A549 (cell line): ENCODE measurements at regions not wholly inside any gene's neighbourhood (a gene's known extent, or its start where the extent isn't known, plus 50 kb on each side); places are given as distances from the start of the nearest gene placed in this dataset.

Experiments
- ATAC-seq, 2 experiments: fragments of 200-7000 bp in 1 of 2; fragments of >200 bp in 1 of 2; cut with Nextera tagmentation in 1 of 2; cut with Tn5 transposase in 1 of 2; 3 replicates each; pipeline versions ENCODE4 v1.8.0 to v1.9.1; 2018 to 2020; ENCODE audit warnings: mild to moderate bottlenecking in 1 of 2, moderate library complexity in 1 of 2
- CTCF ChIA-PET: fragments of 300-600 bp; sonication (Branson Sonifier 250); formaldehyde crosslinking; extraction: SDS; loops from one replicate; lab custom pipeline; 2021; ENCODE audit warnings: antibody characterized with exemption, inconsistent platforms; lab: Yijun Ruan, JAX
- POLR2A ChIA-PET: fragments of 350-600 bp; formaldehyde crosslinking; extraction: SDS; loops from one replicate; lab custom pipeline; 2021; ENCODE audit warnings: antibody characterized with exemption, inconsistent platforms; lab: Yijun Ruan, JAX
- DNase-seq, 2 experiments: peaks; one replicate each; pipeline versions ENCODE4 v3.0.0 to v3.0.0-alpha.2; 2011 to 2016; ENCODE audit warnings: low read depth in 1 of 2, low spot score in 1 of 2
- FAIRE-seq: peaks from 2 replicates; lab custom pipeline; 2011; peaks lifted over from hg19 to GRCh38; lab: Jason Lieb, UNC
- H3K27ac ChIP-seq, 2 experiments: fragments of >200 bp; sonication (Bioruptor Twin); formaldehyde crosslinking; 3 replicates each; pipeline ENCODE4 v1.5.1; 2016 to 2017
- H3K4me1 ChIP-seq: fragments of >200 bp; sonication (Bioruptor Twin); formaldehyde crosslinking; 3 replicates; pipeline ENCODE4 v1.6.1; 2016
- H3K4me2 ChIP-seq: fragments of >200 bp; sonication (Bioruptor Twin); formaldehyde crosslinking; 3 replicates; pipeline ENCODE4 v1.6.1; 2016
- H3K4me3 ChIP-seq: fragments of >200 bp; sonication (Bioruptor Twin); formaldehyde crosslinking; 3 replicates; pipeline ENCODE4 v1.5.1; 2016
- H3K9me3 ChIP-seq: fragments of >200 bp; sonication (Bioruptor Twin); formaldehyde crosslinking; 3 replicates; pipeline ENCODE4 v1.6.1; 2016
- BHLHE40 ChIP-seq: IDR thresholded peaks from 2 replicates; pipeline ENCODE4 v1.6.1; 2012; ENCODE audit warnings: low read depth, low read length, inconsistent platforms
- CBX2 ChIP-seq: fragments of 200-600 bp; sonication (generic); IDR thresholded peaks from 2 replicates; pipeline ENCODE4 v1.6.1; 2016; ENCODE audit warnings: low read depth, mild to moderate bottlenecking, borderline replicate concordance
- CBX8 ChIP-seq: fragments of 200-600 bp; sonication (generic); IDR thresholded peaks from 2 replicates; pipeline ENCODE4 v1.6.1; 2016
- EHF ChIP-seq: fragments of 250-450 bp; sonication (Bioruptor Pico); IDR thresholded peaks from 2 replicates; pipeline ENCODE4 v1.5.0; 2020; ENCODE audit warnings: mild to moderate bottlenecking
- EHMT2 ChIP-seq: fragments of 200-600 bp; sonication (generic); IDR thresholded peaks from 2 replicates; pipeline ENCODE4 v1.6.1; 2016; ENCODE audit warnings: antibody characterized with exemption, low read depth, mild to moderate bottlenecking, moderate library complexity
- ESRRA ChIP-seq: fragments of 150-350 bp; IDR thresholded peaks from 2 replicates; pipeline ENCODE4 v1.6.1; 2014; ENCODE audit warnings: mild to moderate bottlenecking, low read length, borderline replicate concordance
- FOSB ChIP-seq: fragments of 250-450 bp; sonication (Bioruptor Pico); IDR thresholded peaks from 2 replicates; pipeline ENCODE4 v1.5.0; 2020; ENCODE audit warnings: mild to moderate bottlenecking, moderate library complexity
- GATA3 ChIP-seq: IDR thresholded peaks from 2 replicates; pipeline ENCODE4 v1.6.1; 2012; ENCODE audit warnings: borderline replicate concordance
- HOXB13 ChIP-seq: fragments of 250-450 bp; sonication (Bioruptor Pico); IDR thresholded peaks from 2 replicates; pipeline ENCODE4 v1.5.0; 2020; ENCODE audit warnings: low read depth, mild to moderate bottlenecking, moderate library complexity
- HOXB5 ChIP-seq: fragments of 250-450 bp; sonication (Bioruptor Pico); IDR thresholded peaks from 2 replicates; pipeline ENCODE4 v1.5.0; 2020; ENCODE audit warnings: mild to moderate bottlenecking, moderate library complexity
- JUN ChIP-seq, 2 experiments: fragments of >200 bp; sonication (Bioruptor Twin); formaldehyde crosslinking; IDR thresholded peaks; 2 replicates in 1 of 2; 3 replicates in 1 of 2; pipeline ENCODE4 v1.6.1; 2016 to 2017
- JUNB ChIP-seq: fragments of >200 bp; sonication (Bioruptor Twin); formaldehyde crosslinking; IDR thresholded peaks from 2 replicates; pipeline ENCODE4 v1.6.1; 2016
- KDM1A ChIP-seq: fragments of 200-600 bp; sonication (generic); IDR thresholded peaks from 2 replicates; pipeline ENCODE4 v1.6.1; 2016; ENCODE audit warnings: low read depth, mild to moderate bottlenecking
- KDM5A ChIP-seq: fragments of 200-600 bp; sonication (generic); IDR thresholded peaks from 2 replicates; pipeline ENCODE4 v1.6.1; 2016; ENCODE audit warnings: antibody characterized with exemption, mild to moderate bottlenecking
- MAFK ChIP-seq: fragments of 450-650 bp; IDR thresholded peaks from 2 replicates; pipeline ENCODE4 v1.6.1; 2014; ENCODE audit not compliant: partially characterized antibody
- MAZ ChIP-seq: fragments of 150-350 bp; IDR thresholded peaks from 2 replicates; pipeline ENCODE4 v1.6.1; 2014; ENCODE audit warnings: antibody characterized with exemption, low read depth, low read length, borderline replicate concordance
- NPAS2 ChIP-seq: fragments of 250-450 bp; sonication (Bioruptor Pico); IDR thresholded peaks from 2 replicates; pipeline ENCODE4 v1.8.0; 2022; ENCODE audit warnings: mild to moderate bottlenecking, moderate library complexity, borderline replicate concordance
- POLR2AphosphoS2 ChIP-seq: conservative IDR thresholded peaks from 2 replicates; pipeline ENCODE4 v1.6.1; 2012; ENCODE audit warnings: low read length, improper control_type of control experiment, inconsistent platforms
- RAD21 ChIP-seq, 2 experiments: fragments of >200 bp in 1 of 2; sonication (Bioruptor Twin) in 1 of 2; formaldehyde crosslinking in 1 of 2; IDR thresholded peaks in 1 of 2; conservative IDR thresholded peaks in 1 of 2; 2 replicates in 1 of 2; 3 replicates in 1 of 2; pipeline ENCODE4 v1.6.1; 2012 to 2018; ENCODE audit warnings: inconsistent platforms in 1 of 2
- RCOR1 ChIP-seq: fragments of 150-350 bp; IDR thresholded peaks from 2 replicates; pipeline ENCODE4 v1.6.1; 2014; ENCODE audit warnings: antibody characterized with exemption, low read length, low read depth
- RNF2 ChIP-seq: fragments of 200-600 bp; sonication (generic); IDR thresholded peaks from 2 replicates; pipeline ENCODE4 v1.6.1; 2016; ENCODE audit warnings: low read depth, mild to moderate bottlenecking, antibody characterized with exemption, moderate library complexity, borderline replicate concordance
- SMC3 ChIP-seq: fragments of >200 bp; sonication (Bioruptor Twin); formaldehyde crosslinking; IDR thresholded peaks from 3 replicates; pipeline ENCODE4 v1.6.1; 2018; ENCODE audit warnings: inconsistent platforms
- TP53 ChIP-seq: fragments of 250-450 bp; sonication (Bioruptor Pico); IDR thresholded peaks from 2 replicates; pipeline ENCODE4 v1.5.0; 2021; ENCODE audit warnings: mild to moderate bottlenecking, moderate library complexity
- ZC3H11A ChIP-seq: fragments of 450-650 bp; IDR thresholded peaks from 2 replicates; pipeline ENCODE4 v1.6.1; 2014; ENCODE audit warnings: antibody characterized with exemption, mild to moderate bottlenecking
- ZFP36 ChIP-seq: fragments of 450-650 bp; IDR thresholded peaks from 2 replicates; pipeline ENCODE4 v1.6.1; 2014; ENCODE audit warnings: borderline replicate concordance; ENCODE audit not compliant: partially characterized antibody
- WGBS: methylation state at CpG from one replicate; pipeline ENCODE4 v1.1.6; 2017; ENCODE audit errors: missing lambda C conversion rate; 5-methylcytosine and 5-hydroxymethylcytosine counted together
- TF ChIP-seq, protein P1 (sequence below): fragments of 450-650 bp; IDR thresholded peaks from 2 replicates; pipeline ENCODE4 v1.6.1; 2014; ENCODE audit warnings: antibody characterized with exemption
- TF ChIP-seq, protein P2 (sequence below): fragments of 200-600 bp; sonication (generic); IDR thresholded peaks from 2 replicates; pipeline ENCODE4 v1.6.1; 2016; ENCODE audit warnings: antibody characterized with exemption, mild to moderate bottlenecking, moderate library complexity
- TF ChIP-seq, protein P3 (sequence below): fragments of 150-350 bp; IDR thresholded peaks from 2 replicates; pipeline ENCODE4 v1.6.1; 2014; ENCODE audit warnings: low read depth, mild to moderate bottlenecking, low read length
- TF ChIP-seq, protein P4 (sequence below): IDR thresholded peaks from 2 replicates; pipeline ENCODE4 v1.6.1; 2012
- TF ChIP-seq, protein P5 (sequence below): fragments of 250-450 bp; sonication (Bioruptor Pico); IDR thresholded peaks from 2 replicates; pipeline ENCODE4 v1.5.0; 2021; ENCODE audit warnings: mild to moderate bottlenecking, moderate library complexity, borderline replicate concordance

DNA sequence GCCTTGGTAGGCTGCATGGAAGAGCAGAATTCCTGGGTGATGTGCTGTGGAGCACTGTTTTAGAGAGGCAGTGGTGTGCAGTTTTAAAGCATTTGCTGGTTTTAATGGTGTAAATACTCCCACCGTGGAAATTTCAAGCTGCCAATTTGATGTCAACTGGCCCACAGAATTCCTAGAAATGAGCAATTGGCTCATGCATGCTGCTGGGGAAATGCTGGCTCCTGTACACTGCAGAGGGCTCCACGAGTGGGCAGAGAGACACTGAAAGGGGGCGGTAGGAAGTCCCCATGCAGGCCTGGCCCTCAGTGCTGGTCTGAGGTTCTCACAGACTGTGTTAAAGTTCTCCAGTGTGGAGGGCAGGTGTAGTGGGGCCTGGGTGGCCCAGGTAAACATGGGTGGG is 99.4 kb upstream of the NTF3 start:
- no peaks in the 10 kb centered on the region for H3K9me3 ChIP-seq
- FAIRE-seq, result no peak
- DNase-seq, result no peak
- CTCF ChIA-PET, result interaction anchor here (0.6 kb wide), 1 partner anchor 19 kb away, joined by 3 read pairs; no protein-coding TSS in a partner anchor
- no peaks in the 10 kb centered on the region for H3K4me1 ChIP-seq
- WGBS, result 18% methylated on average over 3 of the region's 3 CpGs
- no peak overlapping the region for H3K27ac ChIP-seq
- no peak overlapping the region for H3K4me2 ChIP-seq
- POLR2A ChIA-PET, result no interaction called here
- H3K4me3 ChIP-seq, result no peak overlapping the region
- TF ChIP-seq, protein P1, sequence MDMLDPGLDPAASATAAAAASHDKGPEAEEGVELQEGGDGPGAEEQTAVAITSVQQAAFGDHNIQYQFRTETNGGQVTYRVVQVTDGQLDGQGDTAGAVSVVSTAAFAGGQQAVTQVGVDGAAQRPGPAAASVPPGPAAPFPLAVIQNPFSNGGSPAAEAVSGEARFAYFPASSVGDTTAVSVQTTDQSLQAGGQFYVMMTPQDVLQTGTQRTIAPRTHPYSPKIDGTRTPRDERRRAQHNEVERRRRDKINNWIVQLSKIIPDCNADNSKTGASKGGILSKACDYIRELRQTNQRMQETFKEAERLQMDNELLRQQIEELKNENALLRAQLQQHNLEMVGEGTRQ, result no peak
- TF ChIP-seq FOSB (CRISPR knock-in tag) (no peak), JUN (IDR thresholded peaks at IDR 0.05) (no peak), RCOR1 (no peak), TP53 (CRISPR knock-in tag) (no peak), RAD21 (conservative IDR thresholded peaks at IDR 0.05 in 1 of 2, IDR thresholded peaks at IDR 0.05 in 1 of 2) (no peak), BHLHE40 (no peak), HOXB5 (CRISPR knock-in tag) (no peak), ZFP36 (no peak), SMC3 (no peak), ZC3H11A (no peak), POLR2AphosphoS2 (no peak), EHF (CRISPR knock-in tag) (no peak), KDM1A (no peak), GATA3 (no peak)
- TF ChIP-seq, protein P2, sequence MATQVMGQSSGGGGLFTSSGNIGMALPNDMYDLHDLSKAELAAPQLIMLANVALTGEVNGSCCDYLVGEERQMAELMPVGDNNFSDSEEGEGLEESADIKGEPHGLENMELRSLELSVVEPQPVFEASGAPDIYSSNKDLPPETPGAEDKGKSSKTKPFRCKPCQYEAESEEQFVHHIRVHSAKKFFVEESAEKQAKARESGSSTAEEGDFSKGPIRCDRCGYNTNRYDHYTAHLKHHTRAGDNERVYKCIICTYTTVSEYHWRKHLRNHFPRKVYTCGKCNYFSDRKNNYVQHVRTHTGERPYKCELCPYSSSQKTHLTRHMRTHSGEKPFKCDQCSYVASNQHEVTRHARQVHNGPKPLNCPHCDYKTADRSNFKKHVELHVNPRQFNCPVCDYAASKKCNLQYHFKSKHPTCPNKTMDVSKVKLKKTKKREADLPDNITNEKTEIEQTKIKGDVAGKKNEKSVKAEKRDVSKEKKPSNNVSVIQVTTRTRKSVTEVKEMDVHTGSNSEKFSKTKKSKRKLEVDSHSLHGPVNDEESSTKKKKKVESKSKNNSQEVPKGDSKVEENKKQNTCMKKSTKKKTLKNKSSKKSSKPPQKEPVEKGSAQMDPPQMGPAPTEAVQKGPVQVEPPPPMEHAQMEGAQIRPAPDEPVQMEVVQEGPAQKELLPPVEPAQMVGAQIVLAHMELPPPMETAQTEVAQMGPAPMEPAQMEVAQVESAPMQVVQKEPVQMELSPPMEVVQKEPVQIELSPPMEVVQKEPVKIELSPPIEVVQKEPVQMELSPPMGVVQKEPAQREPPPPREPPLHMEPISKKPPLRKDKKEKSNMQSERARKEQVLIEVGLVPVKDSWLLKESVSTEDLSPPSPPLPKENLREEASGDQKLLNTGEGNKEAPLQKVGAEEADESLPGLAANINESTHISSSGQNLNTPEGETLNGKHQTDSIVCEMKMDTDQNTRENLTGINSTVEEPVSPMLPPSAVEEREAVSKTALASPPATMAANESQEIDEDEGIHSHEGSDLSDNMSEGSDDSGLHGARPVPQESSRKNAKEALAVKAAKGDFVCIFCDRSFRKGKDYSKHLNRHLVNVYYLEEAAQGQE, result no peak
- ATAC-seq, result no peak

DNA sequence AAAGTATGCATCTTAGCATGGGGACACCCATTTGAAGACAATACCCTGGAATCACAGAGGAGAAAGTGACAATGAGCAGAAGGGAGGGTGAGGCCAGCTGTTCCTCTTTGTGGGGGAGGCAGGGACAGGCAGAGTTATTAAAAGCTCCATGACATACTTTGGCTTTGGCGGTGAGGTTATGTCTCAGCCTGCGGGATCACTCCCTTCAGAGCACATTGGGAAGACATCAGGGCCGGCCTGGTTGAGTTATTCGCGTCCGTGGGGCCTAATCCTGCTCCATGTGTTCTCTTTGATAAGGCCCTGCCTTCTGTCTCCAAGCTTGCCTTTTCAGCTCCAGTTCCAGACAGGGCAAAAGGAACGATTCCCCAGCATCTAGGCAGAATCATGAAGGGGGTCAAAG is 98.8 kb upstream of the NTF3 start:
- 9% methylated on average over 7 of the region's 7 CpGs for WGBS

DNA sequence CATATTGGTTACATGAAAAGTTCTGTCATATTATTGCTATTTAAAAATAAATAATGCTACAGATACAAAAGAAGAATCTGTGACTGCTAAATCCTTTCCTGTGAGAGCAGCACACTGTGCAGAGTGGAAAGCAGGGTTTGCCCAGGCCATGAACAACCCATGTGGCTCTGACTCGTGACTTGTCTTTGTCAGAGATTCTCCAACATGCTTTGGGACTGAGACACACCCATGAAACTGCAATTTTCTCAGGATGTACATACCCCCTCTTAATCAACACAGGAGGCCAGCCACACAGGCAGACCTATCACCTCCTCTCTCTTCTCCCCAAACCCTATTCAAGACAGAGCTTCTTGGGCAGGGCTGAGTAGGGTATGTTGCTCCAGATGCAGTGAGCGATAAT is 96.8 kb upstream of the NTF3 start:
- CTCF ChIA-PET, result interaction anchor here (1.1 kb wide), 2 partner anchors 10 to 11 kb away, joined by 3 read pairs; no protein-coding TSS in a partner anchor
- H3K4me1 ChIP-seq, result no peaks in the 10 kb centered on the region
- no peaks in the 10 kb centered on the region for H3K9me3 ChIP-seq
- POLR2A ChIA-PET, result no interaction called here
- no peak overlapping the region for H3K4me3 ChIP-seq
- H3K27ac ChIP-seq, result no peak overlapping the region
- H3K4me2 ChIP-seq, result no peak overlapping the region
- FAIRE-seq, result no peak
- no peak for ATAC-seq
- no peak for DNase-seq
- WGBS, result 5% methylated on average over 2 of the region's 2 CpGs
- TF ChIP-seq CBX8, result no peak
- TF ChIP-seq, protein P3, sequence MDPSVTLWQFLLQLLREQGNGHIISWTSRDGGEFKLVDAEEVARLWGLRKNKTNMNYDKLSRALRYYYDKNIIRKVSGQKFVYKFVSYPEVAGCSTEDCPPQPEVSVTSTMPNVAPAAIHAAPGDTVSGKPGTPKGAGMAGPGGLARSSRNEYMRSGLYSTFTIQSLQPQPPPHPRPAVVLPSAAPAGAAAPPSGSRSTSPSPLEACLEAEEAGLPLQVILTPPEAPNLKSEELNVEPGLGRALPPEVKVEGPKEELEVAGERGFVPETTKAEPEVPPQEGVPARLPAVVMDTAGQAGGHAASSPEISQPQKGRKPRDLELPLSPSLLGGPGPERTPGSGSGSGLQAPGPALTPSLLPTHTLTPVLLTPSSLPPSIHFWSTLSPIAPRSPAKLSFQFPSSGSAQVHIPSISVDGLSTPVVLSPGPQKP, result no peak
- no peak for TF ChIP-seq EHMT2
- no peak for TF ChIP-seq JUNB
- TF ChIP-seq HOXB13 (CRISPR knock-in tag), result no peak
- no peak for TF ChIP-seq SMC3
- TF ChIP-seq RNF2, result no peak
- no peak for TF ChIP-seq ZC3H11A
- no peak for TF ChIP-seq CBX2
- no peak for TF ChIP-seq ESRRA
- no peak for TF ChIP-seq NPAS2
- no peak for TF ChIP-seq ZFP36
- no peak for TF ChIP-seq MAFK
- no peak for TF ChIP-seq MAZ
- TF ChIP-seq, protein P4, sequence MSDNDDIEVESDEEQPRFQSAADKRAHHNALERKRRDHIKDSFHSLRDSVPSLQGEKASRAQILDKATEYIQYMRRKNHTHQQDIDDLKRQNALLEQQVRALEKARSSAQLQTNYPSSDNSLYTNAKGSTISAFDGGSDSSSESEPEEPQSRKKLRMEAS, result no peak
- TF ChIP-seq, protein P5, sequence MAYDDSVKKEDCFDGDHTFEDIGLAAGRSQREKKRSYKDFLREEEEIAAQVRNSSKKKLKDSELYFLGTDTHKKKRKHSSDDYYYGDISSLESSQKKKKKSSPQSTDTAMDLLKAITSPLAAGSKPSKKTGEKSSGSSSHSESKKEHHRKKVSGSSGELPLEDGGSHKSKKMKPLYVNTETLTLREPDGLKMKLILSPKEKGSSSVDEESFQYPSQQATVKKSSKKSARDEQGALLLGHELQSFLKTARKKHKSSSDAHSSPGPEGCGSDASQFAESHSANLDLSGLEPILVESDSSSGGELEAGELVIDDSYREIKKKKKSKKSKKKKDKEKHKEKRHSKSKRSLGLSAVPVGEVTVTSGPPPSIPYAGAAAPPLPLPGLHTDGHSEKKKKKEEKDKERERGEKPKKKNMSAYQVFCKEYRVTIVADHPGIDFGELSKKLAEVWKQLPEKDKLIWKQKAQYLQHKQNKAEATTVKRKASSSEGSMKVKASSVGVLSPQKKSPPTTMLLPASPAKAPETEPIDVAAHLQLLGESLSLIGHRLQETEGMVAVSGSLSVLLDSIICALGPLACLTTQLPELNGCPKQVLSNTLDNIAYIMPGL (CRISPR knock-in tag), result no peak

More for the DNA sequence above, 98.8 kb upstream of the NTF3 start:
- no peak for TF ChIP-seq KDM5A
- no peak overlapping the region for H3K4me2 ChIP-seq
- no peak for DNase-seq
- ChIA-PET CTCF (no interaction called here), POLR2A (no interaction called here)
- FAIRE-seq, result no peak
- H3K9me3 ChIP-seq, result no peaks in the 10 kb centered on the region
- ATAC-seq, result no peak
- no peak overlapping the region for H3K4me3 ChIP-seq
- H3K27ac ChIP-seq, result no peak overlapping the region
- no peaks in the 10 kb centered on the region for H3K4me1 ChIP-seq
